ENCODE measurements at regions not wholly inside any gene's neighbourhood (a gene's known extent, or its start where the extent isn't known, plus 50 kb on each side); places are given as distances from the start of the nearest gene placed in this dataset.

- H3K4me2 ChIP-seq (ENCODE audit: insufficient read depth, low read length), result no peak overlapping the region
- no peaks in the 10 kb centered on the region for H3K36me3 ChIP-seq (ENCODE audit: insufficient read depth, low read length)
- no peaks in the 10 kb centered on the region for H3K4me1 ChIP-seq (ENCODE audit: insufficient read depth, low read length)
- H3K9me3 ChIP-seq (ENCODE audit: insufficient read depth, low read length, severe bottlenecking), result no peaks in the 10 kb centered on the region
- H3K9ac ChIP-seq (ENCODE audit: low read depth, low read length), result no peak overlapping the region
- no peaks in the 10 kb centered on the region for H3K79me2 ChIP-seq (ENCODE audit: insufficient read depth, low read length)
- H4K20me1 ChIP-seq (ENCODE audit: insufficient read depth, low read length), result no peaks in the 10 kb centered on the region
- no peak for ATAC-seq (ENCODE audit: insufficient read depth, low read depth)
- H3K27ac ChIP-seq (ENCODE audit: low read length), result no peak overlapping the region
- H3K27me3 ChIP-seq (ENCODE audit: insufficient read depth, low read length, poor library complexity), result no peaks in the 10 kb centered on the region
- no peak overlapping the region for H2AFZ ChIP-seq (ENCODE audit: low read depth, low read length)
- TF ChIP-seq CTCF (IDR thresholded peaks at IDR 0.05; ENCODE audit: borderline replicate concordance, extremely low read depth, low read length, poor library complexity, severe bottlenecking) (no peak), EZH2 (IDR thresholded peaks at IDR 0.05; ENCODE audit: borderline replicate concordance, low read depth, low read length, severe bottlenecking) (no peak)
- no peak for DNase-seq
- H3K4me3 ChIP-seq (ENCODE audit: low read depth in 1 of 2, low read length in 2 of 2), result no peak overlapping the region
These were observed 80.2 kb downstream of the TMEM47 start for GRCh38 chrX:34576864-34577263.

- DNase-seq (no peak), ATAC-seq (ENCODE audit: insufficient read depth, low read depth) (no peak)
- Histone ChIP-seq H3K4me1 (ENCODE audit: insufficient read depth, low read length) (no peaks in the 10 kb centered on the region), H4K20me1 (ENCODE audit: insufficient read depth, low read length) (no peaks in the 10 kb centered on the region), H3K9me3 (ENCODE audit: insufficient read depth, low read length, severe bottlenecking) (no peaks in the 10 kb centered on the region), H3K27ac (ENCODE audit: low read length) (no peak overlapping the region), H3K4me3 (ENCODE audit: low read depth in 1 of 2, low read length in 2 of 2) (no peak overlapping the region), H3K27me3 (ENCODE audit: insufficient read depth, low read length, poor library complexity) (no peaks in the 10 kb centered on the region), H3K4me2 (ENCODE audit: insufficient read depth, low read length) (no peak overlapping the region), H3K36me3 (ENCODE audit: insufficient read depth, low read length) (no peaks in the 10 kb centered on the region), H2AFZ (ENCODE audit: low read depth, low read length) (no peak overlapping the region), H3K9ac (ENCODE audit: low read depth, low read length) (no peak overlapping the region), H3K79me2 (ENCODE audit: insufficient read depth, low read length) (no peaks in the 10 kb centered on the region)
- TF ChIP-seq CTCF (IDR thresholded peaks at IDR 0.05; ENCODE audit: borderline replicate concordance, extremely low read depth, low read length, poor library complexity, severe bottlenecking) (no peak), EZH2 (IDR thresholded peaks at IDR 0.05; ENCODE audit: borderline replicate concordance, low read depth, low read length, severe bottlenecking) (no peak)
These were observed 91.1 kb downstream of the TMEM47 start for GRCh38 chrX:34565981-34566380.

GRCh38 chrX:34563804-34564203 is 93.3 kb downstream of the TMEM47 start:
- Histone ChIP-seq H3K4me2 (ENCODE audit: insufficient read depth, low read length) (no peak overlapping the region), H3K27ac (ENCODE audit: low read length) (no peak overlapping the region), H3K36me3 (ENCODE audit: insufficient read depth, low read length) (no peaks in the 10 kb centered on the region), H3K79me2 (ENCODE audit: insufficient read depth, low read length) (no peaks in the 10 kb centered on the region), H3K9ac (ENCODE audit: low read depth, low read length) (no peak overlapping the region), H3K9me3 (ENCODE audit: insufficient read depth, low read length, severe bottlenecking) (no peaks in the 10 kb centered on the region), H4K20me1 (ENCODE audit: insufficient read depth, low read length) (no peaks in the 10 kb centered on the region), H3K4me1 (ENCODE audit: insufficient read depth, low read length) (no peaks in the 10 kb centered on the region), H2AFZ (ENCODE audit: low read depth, low read length) (no peak overlapping the region), H3K27me3 (ENCODE audit: insufficient read depth, low read length, poor library complexity) (no peaks in the 10 kb centered on the region), H3K4me3 (ENCODE audit: low read depth in 1 of 2, low read length in 2 of 2) (no peak overlapping the region)
- DNase-seq, result no peak
- no peak for TF ChIP-seq CTCF (IDR thresholded peaks at IDR 0.05; ENCODE audit: borderline replicate concordance, extremely low read depth, low read length, poor library complexity, severe bottlenecking)
- no peak for TF ChIP-seq EZH2 (IDR thresholded peaks at IDR 0.05; ENCODE audit: borderline replicate concordance, low read depth, low read length, severe bottlenecking)
- ATAC-seq (ENCODE audit: insufficient read depth, low read depth), result no peak

GRCh38 chrX:34563061-34563460 is 94.0 kb downstream of the TMEM47 start:
- Histone ChIP-seq H3K27me3 (ENCODE audit: insufficient read depth, low read length, poor library complexity) (no peaks in the 10 kb centered on the region), H2AFZ (ENCODE audit: low read depth, low read length) (no peak overlapping the region)

More at GRCh38 chrX:34563061-34563460, 94.0 kb downstream of the TMEM47 start:
- no peaks in the 10 kb centered on the region for H4K20me1 ChIP-seq (ENCODE audit: insufficient read depth, low read length)
- no peak overlapping the region for H3K4me3 ChIP-seq (ENCODE audit: low read depth in 1 of 2, low read length in 2 of 2)
- no peak for ATAC-seq (ENCODE audit: insufficient read depth, low read depth)
- no peak overlapping the region for H3K4me2 ChIP-seq (ENCODE audit: insufficient read depth, low read length)
- DNase-seq, result no peak
- no peaks in the 10 kb centered on the region for H3K9me3 ChIP-seq (ENCODE audit: insufficient read depth, low read length, severe bottlenecking)
- H3K4me1 ChIP-seq (ENCODE audit: insufficient read depth, low read length), result no peaks in the 10 kb centered on the region
- H3K79me2 ChIP-seq (ENCODE audit: insufficient read depth, low read length), result no peaks in the 10 kb centered on the region
- no peaks in the 10 kb centered on the region for H3K36me3 ChIP-seq (ENCODE audit: insufficient read depth, low read length)
- no peak overlapping the region for H3K27ac ChIP-seq (ENCODE audit: low read length)
- no peak overlapping the region for H3K9ac ChIP-seq (ENCODE audit: low read depth, low read length)
- TF ChIP-seq CTCF (IDR thresholded peaks at IDR 0.05; ENCODE audit: borderline replicate concordance, extremely low read depth, low read length, poor library complexity, severe bottlenecking), result no peak

Data from DND-41 (cell line).